SK-N-MC (cell line): ENCODE measurements at regions not wholly inside any gene's neighbourhood (a gene's known extent, or its start where the extent isn't known, plus 50 kb on each side); places are given as distances from the start of the nearest gene placed in this dataset.

Source experiments
- EZH2 ChIP-seq: fragments of 200-600 bp; sonication (generic); IDR thresholded peaks from one replicate; pipeline ENCODE4 v1.6.1; 2017; ENCODE audit warnings: antibody characterized with exemption
- POLR2AphosphoS5 ChIP-seq: IDR thresholded peaks from 2 replicates; pipeline ENCODE4 v1.6.1; 2012; ENCODE audit warnings: mild to moderate bottlenecking, low read depth, low read length, borderline replicate concordance

- TF ChIP-seq EZH2 (no peak), POLR2AphosphoS5 (no peak)
Measured at GRCh38 chr6:102761872-102762271, 1368.4 kb downstream of the GRIK2 start.
